Suprapubic skin (tissue), 4 donors: ENCODE measurements at regions not wholly inside any gene's neighbourhood (a gene's known extent, or its start where the extent isn't known, plus 50 kb on each side); places are given as distances from the start of the nearest gene placed in this dataset.

Source experiments
- EP300 ChIP-seq: sonication (generic); formaldehyde crosslinking; IDR thresholded peaks from one replicate; pipeline ENCODE4 v1.6.1; 2017; ENCODE audit warnings: antibody characterized with exemption
- POLR2A ChIP-seq, 2 donors: fragments of 450-650 bp; IDR thresholded peaks; one replicate each; pipeline ENCODE4 v1.6.1; 2017; ENCODE audit warnings: antibody characterized with exemption in 2 of 2, mild to moderate bottlenecking in 2 of 2, moderate library complexity in 2 of 2
- POLR2AphosphoS5 ChIP-seq, 3 donors: sonication (generic); formaldehyde crosslinking; IDR thresholded peaks; one replicate each; pipeline ENCODE4 v1.6.1; 2017; ENCODE audit warnings: antibody characterized with exemption in 3 of 3

GRCh38 chr2:236675526-236675925 is 105.9 kb downstream of the ACKR3 start:
- TF ChIP-seq POLR2AphosphoS5 (IDR thresholded peaks at IDR 0.05) (no peak), POLR2A (IDR thresholded peaks at IDR 0.05) (no peak), EP300 (no peak)
